SK-N-SH (cell line): ENCODE measurements at regions not wholly inside any gene's neighbourhood (a gene's known extent, or its start where the extent isn't known, plus 50 kb on each side); places are given as distances from the start of the nearest gene placed in this dataset.

ENCODE experiments used
- CTCF ChIA-PET: fragments of 300-600, 350-600 bp; formaldehyde crosslinking; extraction: SDS; loops from one replicate; lab custom pipeline; 2021; lab: Yijun Ruan, JAX
- POLR2A ChIA-PET: fragments of 350-600 bp; sonication (Branson Sonifier 250); formaldehyde crosslinking; extraction: SDS; loops from one replicate; lab custom pipeline; 2020; ENCODE audit warnings: antibody characterized with exemption, inconsistent platforms; lab: Yijun Ruan, JAX
- DNase-seq: peaks from one replicate; pipeline ENCODE4 v3.0.0; 2012
- H2AFZ ChIP-seq: fragments of 200-600 bp; sonication (generic); 2 replicates; pipeline ENCODE4 v1.8.1; 2016; ENCODE audit warnings: antibody characterized with exemption, mild to moderate bottlenecking, low read depth
- H3F3A ChIP-seq: fragments of 200-600 bp; sonication (generic); replicated peaks from 2 replicates; pipeline ENCODE3; 2016; ENCODE audit warnings: antibody characterized with exemption, mild to moderate bottlenecking; ENCODE audit not compliant: insufficient read depth
- H3K27ac ChIP-seq, 2 experiments: fragments of 200-500 bp in 1 of 2; fragments of 200-600 bp in 1 of 2; sonication (Bioruptor generic) in 1 of 2; sonication (generic), shearing (Covaris generic) in 1 of 2; 2 replicates each; pipeline versions ENCODE4 v1.5.1 to v1.6.1; 2014 to 2016; ENCODE audit warnings: low read depth in 2 of 2, inconsistent platforms in 1 of 2, low read length in 1 of 2, mild to moderate bottlenecking in 1 of 2, mixed read lengths in 1 of 2
- H3K27me3 ChIP-seq: fragments of 200-600 bp; sonication (generic), shearing (Covaris generic); 2 replicates; pipeline ENCODE4 v1.6.1; 2016; ENCODE audit warnings: mixed run types; ENCODE audit not compliant: insufficient read depth
- H3K36me3 ChIP-seq, 2 experiments: fragments of 200-500 bp in 1 of 2; fragments of 200-600 bp in 1 of 2; sonication (Bioruptor generic) in 1 of 2; sonication (generic) in 1 of 2; replicated peaks in 1 of 2; 2 replicates each; pipeline versions ENCODE3 to v1.5.1; 2014 to 2016; ENCODE audit warnings: low read length in 1 of 2, mild to moderate bottlenecking in 1 of 2; ENCODE audit not compliant: insufficient read depth in 2 of 2, control insufficient read depth in 1 of 2
- H3K4me1 ChIP-seq, 2 experiments: fragments of 200-500 bp in 1 of 2; fragments of 200-600 bp in 1 of 2; sonication (Bioruptor generic) in 1 of 2; sonication (generic), shearing (Covaris generic) in 1 of 2; 2 replicates each; pipeline versions ENCODE4 v1.5.1 to v1.6.1; 2014 to 2016; ENCODE audit warnings: low read depth in 1 of 2, low read length in 1 of 2, mixed run types in 1 of 2; ENCODE audit not compliant: insufficient read depth in 2 of 2, control insufficient read depth in 1 of 2
- H3K4me2 ChIP-seq: fragments of 200-600 bp; sonication (generic), shearing (Covaris generic); 2 replicates; pipeline ENCODE4 v1.6.1; 2017; ENCODE audit warnings: mixed run types
- H3K4me3 ChIP-seq, 2 experiments: fragments of 200-500 bp in 1 of 2; fragments of 200-600 bp in 1 of 2; sonication (Bioruptor generic) in 1 of 2; sonication (generic), shearing (Covaris generic) in 1 of 2; 2 replicates each; pipeline versions ENCODE4 v1.5.1 to v1.8.1; 2014 to 2016; ENCODE audit warnings: low read depth in 2 of 2, inconsistent platforms in 1 of 2, low read length in 1 of 2, mild to moderate bottlenecking in 1 of 2, mixed read lengths in 1 of 2, moderate library complexity in 1 of 2
- H3K79me2 ChIP-seq: fragments of 200-600 bp; sonication (generic); 2 replicates; pipeline ENCODE4 v1.8.1; 2017; ENCODE audit warnings: mild to moderate bottlenecking; ENCODE audit not compliant: insufficient read depth
- H3K9ac ChIP-seq: fragments of 200-600 bp; sonication (generic); 2 replicates; pipeline ENCODE4 v1.6.1; 2017; ENCODE audit warnings: mixed run types
- H3K9me2 ChIP-seq: fragments of 200-600 bp; sonication (generic); 2 replicates; pipeline ENCODE4 v1.6.1; 2017; ENCODE audit warnings: mixed run types
- H3K9me3 ChIP-seq: fragments of 200-600 bp; sonication (generic); 2 replicates; pipeline ENCODE4 v1.6.1; 2017; ENCODE audit warnings: mixed run types, mild to moderate bottlenecking, moderate library complexity
- H4K20me1 ChIP-seq: fragments of 200-600 bp; sonication (generic); 2 replicates; pipeline ENCODE4 v1.6.1; 2017; ENCODE audit warnings: mild to moderate bottlenecking, mixed run types; ENCODE audit not compliant: insufficient read depth
- CHD2 ChIP-seq: fragments of 150-350 bp; IDR thresholded peaks from 2 replicates; pipeline ENCODE4 v1.6.1; 2018; ENCODE audit warnings: low read length; ENCODE audit not compliant: partially characterized antibody
- FOXJ3 ChIP-seq: sonication (generic); formaldehyde crosslinking; IDR thresholded peaks from 2 replicates; pipeline ENCODE4 v1.5.1; 2020; ENCODE audit warnings: mild to moderate bottlenecking, missing genetic modification reagents
- FOXM1 ChIP-seq: IDR thresholded peaks from 2 replicates; pipeline ENCODE4 v1.4.0; 2012; ENCODE audit warnings: low read depth, mild to moderate bottlenecking
- MEF2A ChIP-seq: IDR thresholded peaks from 2 replicates; pipeline ENCODE4 v1.4.0; 2012; ENCODE audit warnings: low read depth, borderline replicate concordance
- NRF1 ChIP-seq: IDR thresholded peaks from 2 replicates; pipeline ENCODE4 v1.6.1; 2012; ENCODE audit warnings: low read depth, mild to moderate bottlenecking, low read length
- RAD21 ChIP-seq: IDR thresholded peaks from 2 replicates; pipeline ENCODE4 v1.6.1; 2012; ENCODE audit warnings: mild to moderate bottlenecking, low read length
- RCOR1 ChIP-seq: fragments of 150-350 bp; IDR thresholded peaks from 2 replicates; pipeline ENCODE4 v1.6.1; 2017; ENCODE audit warnings: antibody characterized with exemption, low read length
- SIN3A ChIP-seq: IDR thresholded peaks from 2 replicates; pipeline ENCODE4 v1.6.1; 2012; ENCODE audit warnings: low read depth, mild to moderate bottlenecking, low read length, moderate library complexity, borderline replicate concordance
- TCF12 ChIP-seq: IDR thresholded peaks from 2 replicates; pipeline ENCODE4 v1.4.0; 2012
- TEAD4 ChIP-seq: IDR thresholded peaks from 2 replicates; pipeline ENCODE4 v1.4.0; 2012; ENCODE audit warnings: mild to moderate bottlenecking, borderline replicate concordance; ENCODE audit not compliant: insufficient read depth
- WGBS: methylation state at CpG from one replicate; pipeline ENCODE4 v1.1.6; 2017; ENCODE audit warnings: low lambda C conversion rate; 5-methylcytosine and 5-hydroxymethylcytosine counted together
- TF ChIP-seq, protein P1 (sequence below): IDR thresholded peaks from 2 replicates; pipeline ENCODE4 v1.4.0; 2012; ENCODE audit warnings: low read depth, borderline replicate concordance
- TF ChIP-seq, protein P2 (sequence below): fragments of 150-350 bp; IDR thresholded peaks from 2 replicates; pipeline ENCODE4 v1.6.1; 2016; ENCODE audit warnings: mild to moderate bottlenecking, low read depth, low read length
- TF ChIP-seq, protein P3 (sequence below): IDR thresholded peaks from 2 replicates; pipeline ENCODE4; 2012
- TF ChIP-seq, protein P4 (sequence below): IDR thresholded peaks from 2 replicates; pipeline ENCODE4 v1.6.1; 2012; ENCODE audit warnings: mild to moderate bottlenecking, low read depth, low read length, moderate library complexity

DNA sequence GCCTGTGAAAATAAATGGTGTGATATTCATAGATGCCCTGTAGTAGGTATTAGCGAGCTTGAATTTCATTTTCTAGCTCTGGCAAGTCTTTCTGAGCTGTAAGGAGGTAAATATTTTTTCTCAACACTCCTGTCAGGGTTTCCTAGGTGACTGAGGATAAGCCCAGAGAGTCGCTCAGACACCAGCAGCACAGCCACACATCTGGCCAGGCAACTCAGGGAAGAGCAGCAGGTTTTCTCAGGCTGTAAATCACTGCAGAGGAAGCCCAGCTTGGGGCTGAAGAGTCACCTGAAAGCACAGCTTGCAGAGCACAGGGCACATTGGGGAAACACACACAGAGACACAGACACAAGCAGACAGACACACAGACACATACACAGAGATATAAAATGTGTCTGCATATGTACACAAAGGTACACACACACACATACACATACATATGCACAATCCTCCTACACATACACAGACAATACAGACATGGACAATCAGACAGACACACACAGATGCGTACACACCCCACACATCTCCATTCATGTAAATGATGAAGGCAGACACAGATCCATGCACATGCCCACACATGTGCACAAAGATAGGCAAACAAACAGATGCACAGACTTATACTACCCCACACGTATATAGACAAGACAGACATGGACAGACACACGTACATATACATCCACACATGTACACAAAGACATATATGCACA, 232.0 kb upstream of the TMTC1 start:
- no peaks in the 10 kb centered on the region for H3K36me3 ChIP-seq
- DNase-seq, result no peak
- no peak overlapping the region for H3K4me2 ChIP-seq
- H2AFZ ChIP-seq, result no peak overlapping the region
- no peaks in the 10 kb centered on the region for H3K9me3 ChIP-seq
- H3K9ac ChIP-seq, result no peak overlapping the region
- H3K9me2 ChIP-seq, result no peaks in the 10 kb centered on the region
- CTCF ChIA-PET, result no interaction called here
- H4K20me1 ChIP-seq, result no peaks in the 10 kb centered on the region
- no peaks in the 10 kb centered on the region for H3F3A ChIP-seq
- H3K27me3 ChIP-seq, result no peaks in the 10 kb centered on the region
- no peak overlapping the region for H3K4me3 ChIP-seq
- 39% methylated on average over 5 of the region's 5 CpGs for WGBS
- no peak overlapping the region for H3K27ac ChIP-seq
- TF ChIP-seq FOXM1 (no peak), TCF12 (no peak), NRF1 (no peak), FOXJ3 (no peak), CHD2 (no peak), RCOR1 (no peak), RAD21 (no peak), MEF2A (no peak), SIN3A (no peak), TEAD4 (no peak)
- TF ChIP-seq, protein P1, sequence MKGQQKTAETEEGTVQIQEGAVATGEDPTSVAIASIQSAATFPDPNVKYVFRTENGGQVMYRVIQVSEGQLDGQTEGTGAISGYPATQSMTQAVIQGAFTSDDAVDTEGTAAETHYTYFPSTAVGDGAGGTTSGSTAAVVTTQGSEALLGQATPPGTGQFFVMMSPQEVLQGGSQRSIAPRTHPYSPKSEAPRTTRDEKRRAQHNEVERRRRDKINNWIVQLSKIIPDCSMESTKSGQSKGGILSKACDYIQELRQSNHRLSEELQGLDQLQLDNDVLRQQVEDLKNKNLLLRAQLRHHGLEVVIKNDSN, result no peak
- TF ChIP-seq, protein P2, sequence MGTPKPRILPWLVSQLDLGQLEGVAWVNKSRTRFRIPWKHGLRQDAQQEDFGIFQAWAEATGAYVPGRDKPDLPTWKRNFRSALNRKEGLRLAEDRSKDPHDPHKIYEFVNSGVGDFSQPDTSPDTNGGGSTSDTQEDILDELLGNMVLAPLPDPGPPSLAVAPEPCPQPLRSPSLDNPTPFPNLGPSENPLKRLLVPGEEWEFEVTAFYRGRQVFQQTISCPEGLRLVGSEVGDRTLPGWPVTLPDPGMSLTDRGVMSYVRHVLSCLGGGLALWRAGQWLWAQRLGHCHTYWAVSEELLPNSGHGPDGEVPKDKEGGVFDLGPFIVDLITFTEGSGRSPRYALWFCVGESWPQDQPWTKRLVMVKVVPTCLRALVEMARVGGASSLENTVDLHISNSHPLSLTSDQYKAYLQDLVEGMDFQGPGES, result no peak
- TF ChIP-seq, protein P3, sequence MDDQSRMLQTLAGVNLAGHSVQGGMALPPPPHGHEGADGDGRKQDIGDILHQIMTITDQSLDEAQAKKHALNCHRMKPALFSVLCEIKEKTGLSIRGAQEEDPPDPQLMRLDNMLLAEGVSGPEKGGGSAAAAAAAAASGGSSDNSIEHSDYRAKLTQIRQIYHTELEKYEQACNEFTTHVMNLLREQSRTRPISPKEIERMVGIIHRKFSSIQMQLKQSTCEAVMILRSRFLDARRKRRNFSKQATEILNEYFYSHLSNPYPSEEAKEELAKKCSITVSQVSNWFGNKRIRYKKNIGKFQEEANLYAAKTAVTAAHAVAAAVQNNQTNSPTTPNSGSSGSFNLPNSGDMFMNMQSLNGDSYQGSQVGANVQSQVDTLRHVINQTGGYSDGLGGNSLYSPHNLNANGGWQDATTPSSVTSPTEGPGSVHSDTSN, result no peak
- TF ChIP-seq, protein P4, sequence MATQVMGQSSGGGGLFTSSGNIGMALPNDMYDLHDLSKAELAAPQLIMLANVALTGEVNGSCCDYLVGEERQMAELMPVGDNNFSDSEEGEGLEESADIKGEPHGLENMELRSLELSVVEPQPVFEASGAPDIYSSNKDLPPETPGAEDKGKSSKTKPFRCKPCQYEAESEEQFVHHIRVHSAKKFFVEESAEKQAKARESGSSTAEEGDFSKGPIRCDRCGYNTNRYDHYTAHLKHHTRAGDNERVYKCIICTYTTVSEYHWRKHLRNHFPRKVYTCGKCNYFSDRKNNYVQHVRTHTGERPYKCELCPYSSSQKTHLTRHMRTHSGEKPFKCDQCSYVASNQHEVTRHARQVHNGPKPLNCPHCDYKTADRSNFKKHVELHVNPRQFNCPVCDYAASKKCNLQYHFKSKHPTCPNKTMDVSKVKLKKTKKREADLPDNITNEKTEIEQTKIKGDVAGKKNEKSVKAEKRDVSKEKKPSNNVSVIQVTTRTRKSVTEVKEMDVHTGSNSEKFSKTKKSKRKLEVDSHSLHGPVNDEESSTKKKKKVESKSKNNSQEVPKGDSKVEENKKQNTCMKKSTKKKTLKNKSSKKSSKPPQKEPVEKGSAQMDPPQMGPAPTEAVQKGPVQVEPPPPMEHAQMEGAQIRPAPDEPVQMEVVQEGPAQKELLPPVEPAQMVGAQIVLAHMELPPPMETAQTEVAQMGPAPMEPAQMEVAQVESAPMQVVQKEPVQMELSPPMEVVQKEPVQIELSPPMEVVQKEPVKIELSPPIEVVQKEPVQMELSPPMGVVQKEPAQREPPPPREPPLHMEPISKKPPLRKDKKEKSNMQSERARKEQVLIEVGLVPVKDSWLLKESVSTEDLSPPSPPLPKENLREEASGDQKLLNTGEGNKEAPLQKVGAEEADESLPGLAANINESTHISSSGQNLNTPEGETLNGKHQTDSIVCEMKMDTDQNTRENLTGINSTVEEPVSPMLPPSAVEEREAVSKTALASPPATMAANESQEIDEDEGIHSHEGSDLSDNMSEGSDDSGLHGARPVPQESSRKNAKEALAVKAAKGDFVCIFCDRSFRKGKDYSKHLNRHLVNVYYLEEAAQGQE, result no peak
- no peaks in the 10 kb centered on the region for H3K79me2 ChIP-seq
- POLR2A ChIA-PET, result no interaction called here
- peaks cover 0 to 9% of the 10 kb centered on the region in 2 experiments; a peak in 2 of 4 replicates for H3K4me1 ChIP-seq
